ENCODE measurements at regions not wholly inside any gene's neighbourhood (a gene's known extent, or its start where the extent isn't known, plus 50 kb on each side); places are given as distances from the start of the nearest gene placed in this dataset.

- no peak for TF ChIP-seq CTCF (IDR thresholded peaks at IDR 0.05; ENCODE audit: insufficient read depth, low read length, poor library complexity, severe bottlenecking)
- TF ChIP-seq EZH2phosphoT487 (conservative IDR thresholded peaks at IDR 0.05; ENCODE audit: low read length) = no peak
These were observed 303.0 kb downstream of the NUAK1 start for GRCh38 chr12:105835580-105836241.
